GM18511 (cell line): ENCODE measurements at regions not wholly inside any gene's neighbourhood (a gene's known extent, or its start where the extent isn't known, plus 50 kb on each side); places are given as distances from the start of the nearest gene placed in this dataset.

Experiments
- ATAC-seq: cut with Tn5 transposase; IDR thresholded peaks from one replicate; pipeline ENCODE4 v1.9.1; 2021; ENCODE audit warnings: mild to moderate bottlenecking, moderate library complexity; ENCODE audit not compliant: unreplicated experiment

DNA sequence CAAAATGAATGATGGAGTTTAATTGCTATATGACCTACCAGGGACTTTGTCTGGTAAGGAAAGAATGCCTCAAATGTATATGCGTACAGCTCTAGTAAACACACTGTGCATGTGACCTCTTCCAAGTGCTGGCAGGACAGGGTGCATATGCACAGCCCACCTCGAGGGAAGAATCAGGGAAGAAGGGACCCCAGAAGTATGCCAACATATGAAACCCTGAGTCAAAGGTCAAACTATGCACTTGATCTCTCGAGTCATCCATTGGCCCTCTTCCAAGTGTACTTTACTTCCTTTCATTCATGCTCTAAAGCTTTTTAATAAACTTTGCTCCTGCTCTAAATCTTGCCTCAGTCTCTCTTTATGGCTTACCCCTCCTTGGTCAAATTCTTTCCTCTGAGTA lies 804.6 kb upstream of the COX7C start:
- no peak for ATAC-seq

DNA sequence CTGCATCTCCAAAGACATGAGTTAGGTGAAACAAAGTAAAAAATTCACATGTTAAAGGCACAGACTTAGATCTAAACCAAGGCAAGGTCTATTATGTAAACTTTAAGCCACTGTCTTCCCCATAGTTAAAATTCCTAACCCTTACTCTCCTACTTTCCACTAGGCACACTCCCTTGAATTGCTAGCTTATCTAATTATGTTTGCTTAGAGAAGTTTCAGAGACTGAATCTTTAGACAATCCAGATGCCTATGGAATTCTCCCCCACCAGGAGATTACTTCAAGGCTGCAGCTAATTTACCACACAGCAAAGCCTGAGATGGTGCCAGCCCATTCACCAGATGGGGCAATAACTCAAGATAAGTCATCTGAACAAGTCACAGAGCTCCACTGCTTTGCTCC lies 803.1 kb upstream of the COX7C start:
- no peak for ATAC-seq

DNA sequence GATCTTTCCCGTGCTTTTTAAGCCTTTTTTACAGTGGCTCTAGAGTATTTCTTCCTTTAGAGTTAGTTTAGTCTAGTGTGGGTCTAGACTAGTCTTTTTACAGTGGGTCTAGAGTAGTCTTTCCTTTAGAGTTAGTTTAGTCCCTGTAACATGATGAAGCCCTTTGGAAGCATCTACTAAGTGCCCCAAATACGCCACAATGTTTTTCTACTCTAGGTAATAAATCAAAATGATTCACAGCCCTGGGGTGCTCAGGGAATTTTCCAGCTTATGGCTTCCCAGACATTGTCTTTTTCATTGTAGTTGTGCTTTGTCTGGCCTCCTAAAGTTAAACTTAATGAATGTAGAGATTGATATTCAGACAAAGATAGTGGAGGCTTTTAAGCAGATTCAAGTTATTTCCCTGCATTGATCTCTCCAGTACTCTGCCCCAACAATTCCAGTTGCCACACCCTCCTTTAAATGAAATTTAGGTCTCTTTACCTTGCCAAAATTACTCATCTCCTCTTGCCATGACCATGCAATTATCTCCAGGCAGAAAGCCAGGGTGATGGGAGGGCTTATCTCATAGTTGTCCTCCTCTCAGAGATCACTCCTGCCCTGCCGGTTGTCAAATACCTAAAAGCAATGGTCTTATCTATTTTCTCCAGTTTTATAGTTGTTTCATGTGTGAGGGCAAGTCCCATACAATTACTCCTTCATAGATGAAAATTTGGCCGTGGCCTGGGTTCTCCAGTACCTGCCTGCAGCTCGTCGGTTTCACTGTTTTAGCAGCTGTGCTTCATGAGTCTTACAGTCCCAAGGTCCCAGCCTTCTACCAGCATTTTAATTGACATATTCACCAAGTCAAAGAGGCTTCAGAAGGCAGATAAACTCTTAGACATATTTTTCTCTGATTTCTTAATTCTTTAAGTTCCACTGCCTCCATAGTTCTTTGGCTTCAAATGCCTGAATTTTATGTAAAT lies 794.0 kb upstream of the COX7C start:
- ATAC-seq: no peak

DNA sequence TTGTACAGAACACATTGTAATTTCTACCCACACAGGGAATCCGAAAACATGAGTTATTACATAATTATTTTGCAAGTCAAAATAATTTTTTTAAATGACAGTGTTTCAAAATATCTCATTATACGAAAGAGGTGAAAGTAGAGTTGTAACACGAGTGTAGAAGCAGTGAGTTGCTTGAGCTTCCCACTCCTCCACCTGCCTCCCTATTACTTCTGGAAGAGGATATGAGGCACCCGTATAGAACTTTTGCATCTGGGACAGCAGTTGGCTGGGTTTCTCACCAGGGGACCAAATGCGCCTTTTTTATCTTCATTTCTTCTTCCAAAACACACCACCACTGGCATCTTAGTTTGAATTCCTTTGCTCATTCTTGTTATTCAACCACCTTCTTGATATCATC lies 779.0 kb upstream of the COX7C start:
- no peak for ATAC-seq

DNA sequence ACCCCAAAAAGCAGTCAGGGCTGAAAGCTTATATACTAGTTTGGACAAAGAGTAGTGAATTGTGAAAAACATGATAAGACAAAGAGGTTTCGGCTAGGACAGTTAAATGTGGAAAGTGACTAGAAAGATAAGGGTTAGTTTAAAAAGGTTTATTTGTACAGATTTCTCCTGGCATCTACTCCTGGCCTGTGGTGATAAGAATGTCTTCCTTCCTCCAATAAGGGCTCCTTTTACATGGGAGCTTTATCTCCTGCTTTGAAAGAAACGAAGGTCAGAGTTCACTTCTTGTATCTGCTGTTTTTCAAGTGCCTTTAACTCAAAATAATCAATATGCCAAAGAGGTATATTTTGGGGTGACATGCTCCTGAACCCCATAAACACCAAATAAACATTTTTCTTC lies 776.1 kb upstream of the COX7C start:
- ATAC-seq: no peak

DNA sequence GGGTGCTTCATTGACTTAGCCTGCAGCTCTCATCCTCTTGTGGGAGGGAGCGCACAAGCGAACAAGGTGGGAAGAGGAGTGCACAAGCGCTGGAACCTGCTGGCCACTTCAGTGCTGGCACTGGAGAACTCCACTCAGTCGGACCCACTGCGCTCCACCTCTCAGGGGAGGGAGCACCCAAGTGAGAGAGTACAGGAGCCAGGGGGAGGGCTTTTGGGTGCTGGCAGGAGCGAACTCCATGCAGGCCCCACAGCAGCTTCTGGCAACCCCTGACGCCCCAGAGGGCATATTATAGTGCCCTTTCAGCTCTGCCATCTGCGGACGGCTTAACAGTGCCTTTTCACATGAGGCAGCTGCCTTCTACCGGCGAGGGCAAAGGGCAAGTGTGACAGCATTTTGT lies 774.2 kb upstream of the COX7C start:
- ATAC-seq: no peak

DNA sequence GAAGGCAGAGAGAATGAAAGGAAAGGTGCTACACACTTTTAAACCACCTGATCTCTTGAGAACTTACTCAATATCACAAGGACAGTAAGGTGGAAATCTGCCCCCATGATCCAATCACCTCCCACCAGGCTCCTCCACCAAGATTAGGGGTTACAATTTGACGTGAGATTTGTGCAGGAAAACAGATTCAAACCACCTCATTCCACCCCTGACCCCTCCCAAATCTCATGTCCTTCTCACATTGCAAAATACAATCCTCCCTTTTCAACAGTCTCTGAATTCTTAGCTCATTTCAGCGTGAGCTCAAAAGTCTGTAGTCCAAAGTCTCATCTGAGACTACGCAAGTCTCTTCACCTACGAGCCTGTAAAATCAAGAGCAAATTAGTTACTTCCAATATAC lies 768.3 kb upstream of the COX7C start:
- no peak for ATAC-seq

DNA sequence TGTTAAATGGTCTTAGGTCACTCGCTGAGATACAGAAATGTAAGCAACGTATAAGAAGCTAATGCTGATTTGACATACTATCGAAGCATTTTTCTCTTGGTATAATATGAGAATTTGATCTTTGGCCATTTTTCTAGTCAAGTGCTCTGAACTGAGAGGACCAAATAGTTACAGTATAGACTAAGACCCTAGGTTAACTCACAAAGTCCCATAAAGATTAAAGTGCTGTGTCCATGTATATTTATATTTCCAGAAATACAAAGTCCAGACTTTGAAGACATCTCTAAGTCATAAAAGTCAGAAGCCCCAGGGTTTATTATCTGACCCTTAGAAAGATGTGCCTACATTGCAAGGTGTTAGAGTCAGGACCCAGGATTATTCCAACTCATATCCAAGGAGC lies 752.4 kb upstream of the COX7C start:
- no peak for ATAC-seq

DNA sequence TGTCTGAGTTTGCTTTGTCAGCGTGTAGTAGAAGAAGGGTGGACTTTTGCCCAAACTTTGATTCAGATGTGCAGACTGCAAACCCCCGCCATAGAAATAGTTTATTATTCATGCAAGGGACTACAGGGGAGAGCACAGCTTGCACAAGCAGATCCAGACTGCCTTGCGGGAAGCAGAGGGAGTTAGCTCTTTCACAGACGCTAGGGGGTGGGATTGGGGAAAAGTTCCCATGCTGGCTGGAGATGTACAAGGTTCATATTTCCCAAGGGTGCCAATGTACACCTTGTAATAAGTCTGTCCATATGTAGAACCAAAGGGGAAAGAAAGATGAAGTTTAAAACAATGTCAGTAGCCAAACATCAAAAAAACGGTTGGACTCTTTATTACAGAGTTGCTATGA lies 749.7 kb upstream of the COX7C start:
- ATAC-seq: no peak

DNA sequence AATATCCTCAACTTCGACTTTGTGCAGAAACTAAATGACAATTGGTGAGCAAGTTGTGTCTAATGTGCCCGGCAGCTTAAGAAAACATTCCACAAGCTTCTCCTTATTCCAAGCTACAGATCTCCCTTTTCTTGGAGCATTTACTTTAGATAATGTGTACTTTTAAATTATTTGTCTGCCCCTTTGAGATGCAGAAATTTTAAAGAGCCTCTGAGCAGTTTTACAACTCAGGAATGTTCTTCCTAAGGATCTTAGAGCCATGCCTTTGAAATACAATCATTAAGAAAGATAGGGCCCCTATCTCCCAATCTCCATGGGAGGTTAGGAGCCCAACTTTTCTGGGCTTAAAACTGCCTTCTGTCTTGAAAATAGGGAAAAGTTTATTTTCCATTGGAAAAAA lies 723.7 kb upstream of the COX7C start:
- no peak for ATAC-seq

DNA sequence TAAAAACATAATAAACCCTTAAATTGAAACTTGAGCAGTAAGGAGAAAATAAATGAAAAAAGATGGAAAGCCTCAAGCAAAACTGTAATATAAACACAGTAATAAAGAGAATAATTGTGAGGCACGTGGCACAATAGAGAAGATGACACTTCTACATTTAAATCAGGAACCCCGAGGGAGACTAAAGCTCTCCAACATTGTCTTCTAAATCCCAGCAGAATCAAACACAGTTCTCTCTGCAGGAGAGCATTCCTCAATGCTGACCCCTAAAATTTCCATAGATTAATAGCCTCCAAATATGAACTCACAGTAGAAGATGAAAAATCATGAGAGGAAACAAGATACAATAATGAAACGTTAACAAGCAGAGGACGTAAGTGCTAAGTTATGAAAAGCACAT lies 721.2 kb upstream of the COX7C start:
- no peak for ATAC-seq

DNA sequence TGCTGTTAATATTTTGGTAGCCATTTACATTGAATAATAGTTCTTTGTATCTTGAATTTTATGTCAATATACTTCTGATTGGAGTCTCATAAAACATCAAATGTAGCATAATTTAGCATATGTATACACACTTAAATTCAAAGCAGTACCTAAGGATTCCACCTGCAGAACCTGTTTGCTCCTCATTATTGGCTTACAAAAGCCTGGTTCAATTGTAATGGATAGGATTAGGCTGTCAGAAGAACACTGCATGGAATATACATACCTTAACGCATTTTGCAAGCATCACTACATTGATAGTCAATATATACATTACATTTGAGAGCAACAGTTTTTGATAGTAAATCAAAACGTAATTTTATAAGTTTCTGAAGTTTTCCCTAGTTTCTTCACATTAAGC lies 711.3 kb upstream of the COX7C start:
- no peak for ATAC-seq

DNA sequence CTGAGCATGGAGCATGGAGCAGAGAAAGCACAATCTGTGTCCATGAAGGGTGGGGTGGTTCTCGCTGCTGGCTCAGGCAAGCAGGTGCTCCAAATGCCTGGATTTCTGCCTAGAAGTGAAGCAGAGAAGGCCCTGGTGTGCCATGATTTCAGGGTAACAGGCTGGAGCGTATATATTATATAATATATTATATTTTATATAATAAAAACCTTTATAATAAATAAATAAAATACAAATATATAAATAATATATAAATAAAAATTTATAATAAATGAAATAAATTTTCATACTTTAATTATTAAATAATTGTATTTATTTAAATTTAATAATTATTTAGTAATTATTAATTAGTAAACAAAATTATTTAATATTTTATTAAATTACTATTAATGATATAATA lies 707.4 kb upstream of the COX7C start:
- ATAC-seq: no peak

DNA sequence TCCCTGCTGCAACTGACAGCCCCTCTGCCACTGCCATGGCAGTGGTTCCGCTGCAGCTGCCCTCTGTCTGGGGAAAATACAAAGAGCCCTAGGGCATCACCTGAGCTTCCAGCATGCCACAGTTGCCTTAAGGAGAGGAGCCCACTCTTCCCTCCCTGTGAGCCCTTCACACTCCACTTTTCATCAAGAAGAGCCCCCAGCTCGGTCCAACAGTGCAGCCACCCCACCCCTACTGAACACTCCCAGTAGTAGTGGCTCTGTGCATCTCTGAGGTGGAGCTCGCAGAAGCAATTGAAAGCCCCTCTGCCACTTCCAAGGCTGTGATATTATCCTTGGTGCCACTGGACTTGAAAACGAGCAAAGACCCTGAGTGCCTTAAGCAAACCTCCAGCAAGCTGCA lies 696.8 kb upstream of the COX7C start:
- no peak for ATAC-seq

DNA sequence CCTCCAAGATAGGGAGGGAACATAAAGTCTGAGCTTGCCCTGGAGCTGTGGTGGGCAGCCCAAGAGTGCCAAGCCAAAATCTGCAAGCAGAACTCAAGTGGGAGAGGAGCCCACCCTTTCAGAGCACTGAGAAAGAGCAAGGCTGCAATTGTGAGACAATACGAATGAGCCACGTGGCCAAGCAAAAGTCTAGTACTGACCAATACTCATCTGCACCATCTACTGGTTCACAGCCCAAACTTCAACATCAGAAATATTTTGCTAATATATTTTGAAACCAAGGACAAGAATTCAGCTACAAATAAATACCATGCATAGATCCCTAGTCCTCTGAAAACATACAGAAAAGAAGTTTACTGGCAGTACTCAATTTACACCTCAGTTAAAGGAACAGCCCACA lies 696.2 kb upstream of the COX7C start:
- no peak for ATAC-seq

DNA sequence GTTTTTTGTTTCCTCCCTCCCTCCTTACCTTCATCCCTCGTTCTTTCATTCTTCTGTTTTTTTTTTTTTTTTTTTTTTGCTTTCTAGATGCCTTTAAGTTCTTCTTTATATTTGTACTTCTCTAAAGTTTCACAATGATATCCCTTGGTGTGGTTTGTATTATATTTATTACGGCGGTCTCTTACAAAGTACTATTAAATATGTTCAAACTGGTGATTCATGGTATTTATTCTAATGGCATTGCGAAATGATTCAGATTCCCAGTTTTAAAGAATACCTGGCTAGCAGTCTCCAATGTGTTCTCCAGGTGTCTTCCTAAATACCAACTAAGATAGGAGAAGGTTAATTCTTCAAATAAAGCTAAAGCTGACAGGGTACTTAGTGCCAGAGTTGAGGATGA lies 690.1 kb upstream of the COX7C start:
- no peak for ATAC-seq

DNA sequence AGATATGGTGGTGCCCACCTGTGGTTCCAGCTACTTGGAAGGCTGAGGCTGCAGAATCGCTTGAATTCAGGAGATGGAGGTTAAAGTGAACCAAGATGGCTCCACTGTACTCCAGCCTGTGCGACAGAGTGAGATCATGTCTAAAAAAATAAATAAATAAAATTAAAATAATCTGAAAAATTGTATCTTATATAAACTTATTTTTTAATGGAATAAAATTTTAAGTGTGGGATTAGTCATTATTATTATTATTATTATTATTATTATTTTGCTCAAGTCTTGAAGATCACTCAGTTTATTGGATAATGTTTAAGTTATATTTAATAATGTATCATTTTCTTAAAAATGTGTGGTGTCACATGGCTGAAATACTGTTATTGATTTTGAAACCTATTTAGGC lies 688.0 kb upstream of the COX7C start:
- no peak for ATAC-seq

DNA sequence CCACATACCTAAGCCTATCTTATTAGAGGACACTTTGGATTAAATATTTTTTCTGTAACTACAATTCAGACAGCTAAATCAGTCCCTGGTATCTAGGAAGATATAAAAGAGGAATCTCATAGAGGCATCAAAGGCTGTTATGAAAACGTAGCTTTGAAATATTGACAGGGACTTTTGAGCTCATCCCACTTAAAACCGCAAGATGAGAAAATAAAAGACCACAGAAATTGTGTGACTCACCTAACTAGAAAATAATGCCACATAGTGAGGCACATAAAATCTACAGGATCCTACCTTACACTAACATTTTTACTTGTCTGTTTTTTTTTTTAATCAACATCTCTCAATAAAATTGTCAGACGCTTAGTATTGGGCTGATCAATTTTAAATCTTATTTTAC lies 686.5 kb upstream of the COX7C start:
- ATAC-seq: no peak

DNA sequence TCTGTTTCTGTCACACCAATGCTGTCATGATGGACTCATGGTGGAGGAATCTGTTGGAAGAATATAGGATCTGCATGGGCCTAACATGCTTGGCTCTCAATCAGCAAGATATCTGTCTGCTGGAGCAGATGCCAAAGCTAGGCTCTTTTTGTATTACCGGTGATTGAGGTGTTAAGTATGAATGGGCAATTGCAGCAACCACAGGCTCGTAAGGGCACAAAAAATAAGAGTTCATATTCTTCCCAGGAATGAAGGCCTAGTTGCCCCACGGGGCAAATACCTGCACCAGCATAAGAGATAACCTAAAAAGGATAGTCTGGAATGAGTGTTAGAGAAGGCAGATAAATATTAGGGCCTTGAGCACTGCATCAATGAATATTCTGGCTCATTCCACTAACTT lies 679.5 kb upstream of the COX7C start:
- ATAC-seq: no peak

DNA sequence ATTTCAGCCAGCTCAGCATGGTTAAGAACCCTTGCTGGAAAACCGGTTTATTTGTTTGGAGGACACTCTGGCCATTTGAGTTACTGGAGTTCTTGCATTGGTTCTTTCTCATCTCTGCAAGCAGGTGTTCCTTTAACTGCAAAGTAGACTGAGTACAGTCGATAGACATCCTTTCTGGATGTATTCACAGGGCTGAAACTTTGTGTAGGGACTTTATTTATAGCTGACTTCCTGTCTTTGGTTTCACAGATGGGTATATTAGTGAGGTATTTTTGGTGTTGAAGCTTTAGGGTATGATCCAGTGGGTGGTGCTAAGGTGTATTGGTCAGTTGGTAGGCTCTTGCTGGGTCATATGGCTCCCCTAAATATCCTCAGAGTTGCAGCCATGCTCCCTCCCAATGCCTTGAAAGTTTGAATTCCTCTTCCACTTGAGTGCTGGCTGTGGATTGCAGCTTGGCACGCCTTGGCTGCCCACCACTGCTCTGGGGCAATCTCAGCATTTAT lies 666.0 kb upstream of the COX7C start:
- ATAC-seq: no peak

DNA sequence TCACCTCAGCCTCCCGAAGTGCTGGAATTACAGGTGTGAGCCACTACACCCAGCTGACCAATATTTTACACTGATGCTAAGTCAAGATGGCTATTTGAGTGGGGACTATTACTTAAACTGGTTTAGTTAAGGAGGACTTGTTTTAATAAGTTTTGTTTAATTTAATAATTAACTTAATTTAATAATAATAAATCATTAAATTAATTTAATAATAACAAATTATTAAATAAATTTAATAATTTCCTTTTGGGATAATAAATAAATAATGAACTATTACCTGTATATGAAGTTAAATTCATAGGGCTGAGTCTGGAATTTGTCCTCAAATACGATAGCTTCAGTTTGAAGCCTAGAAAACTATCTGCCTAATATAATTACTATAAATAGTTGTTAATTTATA lies 665.1 kb upstream of the COX7C start:
- no peak for ATAC-seq

DNA sequence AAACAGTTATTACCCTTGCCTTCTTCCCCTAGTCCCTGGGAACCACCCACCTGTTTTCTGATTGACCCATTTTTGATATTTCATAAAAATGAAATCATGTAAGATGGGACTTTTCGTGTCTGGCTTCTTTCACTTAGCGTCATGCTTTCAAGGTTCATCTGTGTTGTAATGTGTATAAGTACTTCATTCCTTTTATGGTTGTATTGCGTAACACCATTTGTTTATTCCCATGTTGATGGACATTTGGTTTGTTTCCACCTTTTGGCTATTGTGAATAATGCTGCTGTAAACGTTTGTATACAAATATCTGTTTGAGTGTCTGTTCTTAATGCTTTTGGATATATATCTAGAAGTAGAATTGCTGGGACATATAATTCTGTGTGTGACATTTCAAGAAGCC lies 650.1 kb upstream of the COX7C start:
- ATAC-seq: no peak

DNA sequence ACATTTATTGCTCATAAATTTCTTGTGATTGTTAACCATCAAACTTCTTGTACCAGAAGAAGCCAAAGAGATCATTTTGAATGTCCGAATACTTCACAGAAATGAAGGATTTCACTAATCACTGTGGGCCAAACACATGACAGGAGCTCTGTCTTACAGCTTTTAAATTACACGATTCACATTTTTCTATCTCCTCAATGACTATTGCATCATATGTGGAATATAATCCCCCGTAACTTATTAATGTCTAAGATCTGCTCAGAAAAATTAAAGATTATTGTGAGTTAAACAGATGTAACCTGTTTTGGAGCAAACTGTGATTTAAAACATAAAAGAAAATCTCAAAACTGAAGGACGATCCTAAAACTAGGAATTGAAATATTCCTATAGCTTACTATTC lies 645.2 kb upstream of the COX7C start:
- ATAC-seq: no peak
